GM12878 (cell line): ENCODE measurements at regions not wholly inside any gene's neighbourhood (a gene's known extent, or its start where the extent isn't known, plus 50 kb on each side); places are given as distances from the start of the nearest gene placed in this dataset.
A peak's percentile ranks its signal among the peaks of the same experiment; 100 is the strongest.

ENCODE experiments used
- ATAC-seq: fragments of 200-7000 bp; cut with Tn5 transposase; 3 replicates; pipeline ENCODE4 v1.9.1; 2020; ENCODE audit warnings: mild to moderate bottlenecking, moderate library complexity
- BruUV-seq: library from RNA; stranded (reverse); fragments of 400-500 nt; replicated peaks from 2 replicates; lab custom pipeline; 2021; lab: Mats Ljungman, UMichigan
- CTCF ChIA-PET: fragments of 300-600 bp; sonication (Branson Sonifier 250); formaldehyde crosslinking; extraction: SDS; loops from one replicate; lab custom pipeline; 2021; ENCODE audit warnings: inconsistent platforms; lab: Yijun Ruan, JAX
- POLR2A ChIA-PET: fragments of 350-600 bp; formaldehyde crosslinking; extraction: SDS; loops from one replicate; lab custom pipeline; 2021; ENCODE audit warnings: inconsistent platforms; lab: Charles Lee
- RAD21 ChIA-PET: fragments of 300-600 bp; sonication (Branson Sonifier 250); formaldehyde crosslinking; loops from one replicate; lab custom pipeline; 2023; ENCODE audit warnings: antibody characterized with exemption; ENCODE audit not compliant: unreplicated experiment; lab: Charles Lee
- SMC1A ChIA-PET: fragments of 300-600 bp; sonication (Branson Sonifier 250); formaldehyde crosslinking; loops from one replicate; lab custom pipeline; 2023; ENCODE audit not compliant: unreplicated experiment, uncharacterized antibody; lab: Charles Lee
- DNase-seq: peaks from one replicate; pipeline ENCODE4 v3.0.0-alpha.2; 2011; ENCODE audit warnings: low read depth, low spot score
- FAIRE-seq: peaks from 3 replicates; lab custom pipeline; 2011; peaks lifted over from hg19 to GRCh38; lab: Jason Lieb, UNC
- H2AFZ ChIP-seq: 2 replicates; pipeline ENCODE4 v1.6.0; 2011; ENCODE audit warnings: low read depth, low read length, control low read depth; ENCODE audit not compliant: control insufficient read depth
- H3K27ac ChIP-seq: 2 replicates; pipeline ENCODE4 v1.5.1; 2011; ENCODE audit warnings: control low read depth; ENCODE audit not compliant: control insufficient read depth, insufficient read depth
- H3K27me3 ChIP-seq, 2 experiments: replicated peaks in 1 of 2; 2 replicates each; pipeline versions ENCODE4 v1.6.0 to v1.6.1; 2011; ENCODE audit warnings: low read length in 1 of 2; ENCODE audit not compliant: control insufficient read depth in 2 of 2, insufficient read depth in 2 of 2
- H3K36me3 ChIP-seq, 2 experiments: 2 replicates each; pipeline ENCODE4 v1.5.1; 2011; ENCODE audit warnings: low read length in 1 of 2; ENCODE audit not compliant: control insufficient read depth in 2 of 2, insufficient read depth in 2 of 2
- H3K4me1 ChIP-seq: 2 replicates; pipeline ENCODE4 v1.6.1; 2011; ENCODE audit warnings: mild to moderate bottlenecking, low read length, moderate library complexity, mixed read lengths; ENCODE audit not compliant: control insufficient read depth, insufficient read depth
- H3K4me2 ChIP-seq: 2 replicates; pipeline ENCODE4 v1.6.0; 2011; ENCODE audit warnings: control low read depth; ENCODE audit not compliant: control insufficient read depth, insufficient read depth
- H3K4me3 ChIP-seq: fragments of 200-600 bp; sonication (generic); 2 replicates; pipeline ENCODE4 v1.5.1; 2016
- H3K79me2 ChIP-seq: 2 replicates; pipeline ENCODE4 v1.6.0; 2011; ENCODE audit warnings: low read length; ENCODE audit not compliant: control insufficient read depth, insufficient read depth
- H3K9ac ChIP-seq: 2 replicates; pipeline ENCODE4 v1.8.0; 2011; ENCODE audit warnings: low read length, control low read depth, mixed read lengths; ENCODE audit not compliant: control insufficient read depth, insufficient read depth
- H3K9me3 ChIP-seq: replicated peaks from 3 replicates; pipeline ENCODE4 v1.5.1; 2011; ENCODE audit warnings: mild to moderate bottlenecking, low read length; ENCODE audit not compliant: control insufficient read depth, insufficient read depth
- H4K20me1 ChIP-seq: 2 replicates; pipeline ENCODE4 v1.6.0; 2011; ENCODE audit not compliant: control insufficient read depth, insufficient read depth
- CTCF ChIP-seq, 3 experiments: IDR thresholded peaks in 2 of 3; conservative IDR thresholded peaks in 1 of 3; 2 replicates each; pipeline ENCODE4 v1.5.1; 2011; ENCODE audit warnings: low read depth in 3 of 3, low read length in 3 of 3, mild to moderate bottlenecking in 3 of 3, control low read depth in 2 of 3, moderate library complexity in 2 of 3, inconsistent platforms in 1 of 3, mixed read lengths in 1 of 3; ENCODE audit not compliant: control insufficient read depth in 2 of 3, insufficient read depth in 1 of 3; ENCODE audit errors: extremely low read depth in 1 of 3
- GATAD2B ChIP-seq: fragments of 450-650 bp; conservative IDR thresholded peaks from 2 replicates; pipeline ENCODE4 v1.6.1; 2017; ENCODE audit warnings: low read depth, mild to moderate bottlenecking, moderate library complexity
- RAD21 ChIP-seq: IDR thresholded peaks from 2 replicates; pipeline ENCODE4 v1.6.1; 2011; ENCODE audit warnings: mild to moderate bottlenecking, low read depth, low read length, moderate library complexity; ENCODE audit not compliant: insufficient read depth
- SMC3 ChIP-seq: IDR thresholded peaks from 2 replicates; pipeline ENCODE4 v1.6.1; 2011; ENCODE audit warnings: low read length, improper control_type of control experiment, borderline replicate concordance
- WGBS: methylation state at CpG from one replicate; pipeline ENCODE4 v1.1.6; 2016; ENCODE audit warnings: low lambda C conversion rate; ENCODE audit not compliant: insufficient replicate concordance, insufficient coverage; ENCODE audit errors: missing lambda C conversion rate; 5-methylcytosine and 5-hydroxymethylcytosine counted together
- in situ Hi-C: fragments of 300-500 bp; cut with MboI; formaldehyde crosslinking; loops from 9 replicates; pipeline ENCODE4 v1.14.3; 2018; ENCODE audit warnings: mixed read lengths
- intact Hi-C: fragments of 100-400 bp; cut with micrococcal nuclease; formaldehyde crosslinking; loops from one replicate; pipeline ENCODE4 v1.14.2; 2022; ENCODE audit not compliant: unreplicated experiment

- Histone ChIP-seq H3K9ac (no peak overlapping the region), H3K4me1 (no peaks in the 10 kb centered on the region), H3K27me3 (no peaks in the 10 kb centered on the region), H3K4me2 (no peak overlapping the region), H3K4me3 (no peak overlapping the region), H3K36me3 (no peaks in the 10 kb centered on the region), H2AFZ (no peak overlapping the region), H3K9me3 (no peaks in the 10 kb centered on the region), H4K20me1 (no peaks in the 10 kb centered on the region), H3K27ac (no peak overlapping the region), H3K79me2 (no peaks in the 10 kb centered on the region)
- in situ Hi-C loops (no loop called here), intact Hi-C loops (loop anchor here (2.0 to 10.0 kb wide), 2 partner anchors 366 to 696 kb away; no protein-coding TSS in a partner anchor)
- ChIA-PET RAD21 (interaction anchor here (0.7 to 2.2 kb wide), 20 partner anchors 9 to 879 kb away, joined by 3 to 30 read pairs (median 4); partner anchors contain the start of gene IVNS1ABP), CTCF (interaction anchor here (0.5 to 3.8 kb wide), 35 partner anchors 8 to 875 kb away, joined by 3 to 48 read pairs (median 3); partner anchors contain the start of gene IVNS1ABP), SMC1A (interaction anchor here (0.6 to 5.3 kb wide), 28 partner anchors 11 to 804 kb away, joined by 3 to 19 read pairs (median 4); no protein-coding TSS in a partner anchor), POLR2A (interaction anchor here (0.6 to 1.0 kb wide), 2 partner anchors 523 to 666 kb away, joined by 4 to 6 read pairs; no protein-coding TSS in a partner anchor)
- WGBS, result 48% methylated on average over 2 of the region's 2 CpGs
- peak; percentile 21 for DNase-seq
- no TSS peak for BruUV-seq
- FAIRE-seq, result peak; percentile 90
- ATAC-seq, result peak; percentile 89
- TF ChIP-seq SMC3 (peak; percentile 45; the same call in 1 of the 2 replicates), GATAD2B (no peak), CTCF (IDR thresholded peaks at IDR 0.05 in 2 of 3, conservative IDR thresholded peaks at IDR 0.05 in 1 of 3; ENCODE audit: control insufficient read depth in 2 of 3, extremely low read depth in 1 of 3, insufficient read depth in 1 of 3, low read depth in 3 of 3, low read length in 3 of 3) (peak; percentile 43 to 65 (median 49); a peak in 4 of 6 replicates), RAD21 (peak; percentile 74)
Observed at GRCh38 chr1:185681034-185681633, 53.1 kb upstream of the HMCN1 start.
